ENCODE measurements at regions not wholly inside any gene's neighbourhood (a gene's known extent, or its start where the extent isn't known, plus 50 kb on each side); places are given as distances from the start of the nearest gene placed in this dataset.
A peak's percentile ranks its signal among the peaks of the same experiment; 100 is the strongest.
"Not testable (repeated sequence)": the region's sequence is repeated elsewhere in the genome, so short reads cannot be mapped to it uniquely, and the experiment has no call there.

DNA sequence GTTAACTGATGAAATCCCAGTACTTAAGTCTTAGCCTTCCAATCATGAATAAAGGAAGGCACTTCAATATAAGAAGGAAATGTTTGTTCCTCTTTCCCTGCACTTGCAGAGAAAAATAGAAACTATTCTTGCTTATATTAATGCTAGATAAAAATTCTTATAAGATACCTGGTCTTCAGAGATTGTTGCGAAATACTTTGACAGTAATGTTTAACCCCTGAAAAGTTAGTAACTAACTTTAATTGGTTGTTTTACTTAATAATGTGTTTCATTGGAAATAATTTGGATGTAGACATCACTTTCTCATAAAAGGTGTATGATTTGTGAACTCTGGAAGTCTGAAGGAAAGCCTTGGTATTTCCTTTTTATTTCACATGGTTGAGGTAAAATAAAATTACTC is 294.2 kb upstream of the SYNCRIP start:
- H3K36me3 ChIP-seq (ENCODE audit: insufficient read depth, low read length) = no peaks in the 10 kb centered on the region
- no peaks in the 10 kb centered on the region for H3K9me2 ChIP-seq (replicated peaks; ENCODE audit: insufficient read depth, low read length)
- no peak overlapping the region for H3K9ac ChIP-seq (ENCODE audit: low read length)
- H3K79me2 ChIP-seq (ENCODE audit: low read length) = no peaks in the 10 kb centered on the region
- H3K4me1 ChIP-seq (ENCODE audit: low read length) = no peaks in the 10 kb centered on the region
- no peaks in the 10 kb centered on the region for H3K27me3 ChIP-seq (ENCODE audit: low read length)
- H2AFZ ChIP-seq (ENCODE audit: low read length) = no peak overlapping the region
- no peak overlapping the region for H3K27ac ChIP-seq (ENCODE audit: low read length)
- H4K20me1 ChIP-seq (ENCODE audit: insufficient read depth, low read depth, low read length) = no peaks in the 10 kb centered on the region
- H3K9me3 ChIP-seq (ENCODE audit: low read length) = no peaks in the 10 kb centered on the region
- H3K4me2 ChIP-seq (ENCODE audit: low read depth, low read length, poor library complexity, severe bottlenecking) = no peak overlapping the region
- H3K4me3 ChIP-seq (ENCODE audit: low read length) = no peak overlapping the region
- no peak for DNase-seq

DNA sequence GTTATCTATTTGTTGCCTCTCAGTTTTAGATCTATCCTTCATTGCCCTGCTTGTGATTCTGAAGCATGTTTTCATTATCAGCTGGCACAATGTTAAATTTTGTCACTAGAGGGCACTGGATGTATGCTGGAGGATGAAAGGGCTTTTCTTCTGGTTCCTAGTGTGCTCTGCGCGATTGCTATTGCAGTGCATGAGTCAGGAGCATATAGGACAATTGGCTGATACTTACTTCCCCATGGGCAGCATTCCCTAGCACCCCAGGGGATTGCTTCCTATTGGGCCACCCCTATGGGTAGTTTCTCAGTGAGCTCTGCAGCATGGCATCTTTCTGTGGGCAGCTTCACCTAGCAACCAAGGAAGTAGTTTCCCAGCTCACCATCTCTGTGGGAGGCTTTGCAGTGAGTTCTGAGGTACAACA is 280.3 kb upstream of the SYNCRIP start:
- no peaks in the 10 kb centered on the region for H3K9me3 ChIP-seq (ENCODE audit: low read length)
- no peaks in the 10 kb centered on the region for H3K27me3 ChIP-seq (ENCODE audit: low read length)
- DNase-seq = peak; percentile 89
- H3K9ac ChIP-seq (ENCODE audit: low read length) = no peak overlapping the region
- H3K4me2 ChIP-seq (ENCODE audit: low read depth, low read length, poor library complexity, severe bottlenecking) = no peak overlapping the region
- no peak overlapping the region for H3K4me3 ChIP-seq (ENCODE audit: low read length)
- H3K36me3 ChIP-seq (ENCODE audit: insufficient read depth, low read length) = no peaks in the 10 kb centered on the region
- no peaks in the 10 kb centered on the region for H3K9me2 ChIP-seq (replicated peaks; ENCODE audit: insufficient read depth, low read length)
- no peaks in the 10 kb centered on the region for H4K20me1 ChIP-seq (ENCODE audit: insufficient read depth, low read depth, low read length)
- H3K79me2 ChIP-seq (ENCODE audit: low read length) = no peaks in the 10 kb centered on the region
- H3K4me1 ChIP-seq (ENCODE audit: low read length) = peaks cover 15% of the 10 kb centered on the region
- H3K27ac ChIP-seq (ENCODE audit: low read length) = no peak overlapping the region
- no peak overlapping the region for H2AFZ ChIP-seq (ENCODE audit: low read length)

DNA sequence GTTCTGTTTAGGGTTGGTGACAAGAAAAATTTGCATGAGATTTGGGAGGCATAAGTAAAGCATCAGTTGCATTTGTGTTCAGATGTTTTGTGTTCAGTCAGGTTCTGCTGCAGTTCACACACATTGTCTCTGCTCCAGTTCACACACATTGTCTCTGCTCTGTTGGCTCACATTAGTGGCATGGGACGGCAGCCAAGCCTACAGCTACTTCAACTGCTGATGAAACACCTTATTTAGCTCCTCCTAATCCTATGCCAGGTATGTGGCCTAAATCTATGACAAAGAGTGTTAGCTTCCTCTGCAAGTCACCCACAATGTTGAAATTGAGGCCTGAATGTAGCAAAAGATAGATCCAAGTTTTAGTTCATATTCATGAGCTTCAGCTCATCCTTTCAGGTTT is 278.1 kb upstream of the SYNCRIP start:
- no peak overlapping the region for H2AFZ ChIP-seq (ENCODE audit: low read length)
- no peak overlapping the region for H3K4me2 ChIP-seq (ENCODE audit: low read depth, low read length, poor library complexity, severe bottlenecking)
- no peaks in the 10 kb centered on the region for H3K27me3 ChIP-seq (ENCODE audit: low read length)
- H3K9ac ChIP-seq (ENCODE audit: low read length) = no peak overlapping the region
- peaks cover 15% of the 10 kb centered on the region for H3K4me1 ChIP-seq (ENCODE audit: low read length)
- H3K79me2 ChIP-seq (ENCODE audit: low read length) = no peaks in the 10 kb centered on the region
- no peak overlapping the region for H3K4me3 ChIP-seq (ENCODE audit: low read length)
- no peaks in the 10 kb centered on the region for H3K36me3 ChIP-seq (ENCODE audit: insufficient read depth, low read length)
- H3K9me2 ChIP-seq (replicated peaks; ENCODE audit: insufficient read depth, low read length) = no peaks in the 10 kb centered on the region
- DNase-seq = peak; percentile 52
- H4K20me1 ChIP-seq (ENCODE audit: insufficient read depth, low read depth, low read length) = no peaks in the 10 kb centered on the region
- no peak overlapping the region for H3K27ac ChIP-seq (ENCODE audit: low read length)
- H3K9me3 ChIP-seq (ENCODE audit: low read length) = no peaks in the 10 kb centered on the region

DNA sequence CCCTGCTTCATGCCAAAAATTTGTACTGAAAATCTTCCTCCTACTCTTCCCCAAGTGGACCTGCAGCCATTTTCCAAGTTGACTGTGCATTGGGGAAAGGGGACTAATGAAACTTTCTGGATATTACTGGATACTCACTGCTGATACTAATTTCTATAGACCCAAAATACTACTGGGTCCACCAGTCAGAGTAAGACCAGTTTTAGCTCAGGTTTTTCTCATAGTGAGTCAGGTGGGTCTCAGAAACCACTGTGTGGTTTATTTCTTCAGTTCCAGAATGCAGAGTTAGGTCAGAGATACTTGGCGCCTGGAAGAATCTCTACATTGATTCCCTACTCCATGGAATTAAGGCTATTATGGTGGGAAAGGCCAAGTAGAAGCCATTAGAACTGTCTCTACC is 274.8 kb upstream of the SYNCRIP start:
- no peak overlapping the region for H3K9ac ChIP-seq (ENCODE audit: low read length)

DNA sequence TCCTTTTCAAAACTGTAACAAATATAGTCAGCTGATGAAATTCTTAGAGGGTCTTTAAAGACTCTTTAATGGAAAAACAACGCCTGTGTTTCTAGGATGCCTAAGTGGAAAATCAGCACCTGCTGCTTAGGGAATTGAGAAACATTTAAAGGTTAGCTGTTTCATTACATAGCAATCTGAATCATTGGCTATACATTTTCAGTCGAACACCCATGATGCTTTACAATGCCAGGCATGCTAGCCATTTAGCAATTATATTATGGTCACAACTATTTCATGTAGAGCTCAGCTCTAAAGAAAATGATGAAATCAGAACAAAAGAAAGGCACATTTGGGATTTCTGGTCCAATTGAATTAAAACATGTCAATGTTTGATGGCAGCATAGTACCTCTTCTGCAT is 270.3 kb upstream of the SYNCRIP start:
- H3K9ac ChIP-seq (ENCODE audit: low read length) = no peak overlapping the region
- no peaks in the 10 kb centered on the region for H3K4me1 ChIP-seq (ENCODE audit: low read length)
- H3K4me2 ChIP-seq (ENCODE audit: low read depth, low read length, poor library complexity, severe bottlenecking) = no peak overlapping the region
- no peaks in the 10 kb centered on the region for H3K9me2 ChIP-seq (replicated peaks; ENCODE audit: insufficient read depth, low read length)
- no peak for DNase-seq
- no peaks in the 10 kb centered on the region for H3K36me3 ChIP-seq (ENCODE audit: insufficient read depth, low read length)
- H3K4me3 ChIP-seq (ENCODE audit: low read length) = no peak overlapping the region
- H3K9me3 ChIP-seq (ENCODE audit: low read length) = no peaks in the 10 kb centered on the region
- H3K27ac ChIP-seq (ENCODE audit: low read length) = no peak overlapping the region
- H2AFZ ChIP-seq (ENCODE audit: low read length) = no peak overlapping the region
- H3K27me3 ChIP-seq (ENCODE audit: low read length) = no peaks in the 10 kb centered on the region
- no peaks in the 10 kb centered on the region for H4K20me1 ChIP-seq (ENCODE audit: insufficient read depth, low read depth, low read length)
- H3K79me2 ChIP-seq (ENCODE audit: low read length) = no peaks in the 10 kb centered on the region

More for the DNA sequence above, 274.8 kb upstream of the SYNCRIP start:
- H3K4me2 ChIP-seq (ENCODE audit: low read depth, low read length, poor library complexity, severe bottlenecking) = no peak overlapping the region
- H3K4me1 ChIP-seq (ENCODE audit: low read length) = peaks cover 12% of the 10 kb centered on the region
- H4K20me1 ChIP-seq (ENCODE audit: insufficient read depth, low read depth, low read length) = no peaks in the 10 kb centered on the region
- no peaks in the 10 kb centered on the region for H3K9me2 ChIP-seq (replicated peaks; ENCODE audit: insufficient read depth, low read length)
- no peaks in the 10 kb centered on the region for H3K27me3 ChIP-seq (ENCODE audit: low read length)
- H2AFZ ChIP-seq (ENCODE audit: low read length) = no peak overlapping the region
- H3K9me3 ChIP-seq (ENCODE audit: low read length) = no peaks in the 10 kb centered on the region
- H3K4me3 ChIP-seq (ENCODE audit: low read length) = no peak overlapping the region
- no peaks in the 10 kb centered on the region for H3K36me3 ChIP-seq (ENCODE audit: insufficient read depth, low read length)
- H3K27ac ChIP-seq (ENCODE audit: low read length) = no peak overlapping the region
- H3K79me2 ChIP-seq (ENCODE audit: low read length) = no peaks in the 10 kb centered on the region
- no peak for DNase-seq

DNA sequence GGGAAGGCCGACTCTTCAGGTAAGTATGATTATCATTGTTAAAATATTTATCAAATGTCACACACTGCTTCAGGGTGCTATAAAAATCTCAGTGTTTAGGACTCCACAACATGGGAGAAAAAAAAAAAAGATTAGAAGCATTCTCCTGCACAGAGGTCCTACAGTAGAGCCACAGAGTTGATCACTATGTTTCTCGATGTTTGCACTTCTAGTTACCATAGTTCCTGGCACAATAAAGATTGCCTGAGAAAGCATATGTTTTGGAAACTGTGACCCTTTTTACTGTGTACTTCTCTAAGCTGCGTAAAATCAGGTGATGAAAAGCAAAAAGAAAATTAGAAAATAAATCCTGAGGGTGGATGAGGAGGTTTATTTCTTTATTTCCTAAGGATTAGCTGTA is 269.9 kb upstream of the SYNCRIP start:
- no peak overlapping the region for H3K27ac ChIP-seq (ENCODE audit: low read length)
- H3K9ac ChIP-seq (ENCODE audit: low read length) = no peak overlapping the region
- no peaks in the 10 kb centered on the region for H3K9me2 ChIP-seq (replicated peaks; ENCODE audit: insufficient read depth, low read length)
- H3K4me2 ChIP-seq (ENCODE audit: low read depth, low read length, poor library complexity, severe bottlenecking) = no peak overlapping the region
- H2AFZ ChIP-seq (ENCODE audit: low read length) = no peak overlapping the region
- no peaks in the 10 kb centered on the region for H4K20me1 ChIP-seq (ENCODE audit: insufficient read depth, low read depth, low read length)
- DNase-seq = no peak
- H3K36me3 ChIP-seq (ENCODE audit: insufficient read depth, low read length) = no peaks in the 10 kb centered on the region
- no peaks in the 10 kb centered on the region for H3K9me3 ChIP-seq (ENCODE audit: low read length)
- no peaks in the 10 kb centered on the region for H3K4me1 ChIP-seq (ENCODE audit: low read length)
- no peaks in the 10 kb centered on the region for H3K27me3 ChIP-seq (ENCODE audit: low read length)
- no peaks in the 10 kb centered on the region for H3K79me2 ChIP-seq (ENCODE audit: low read length)
- H3K4me3 ChIP-seq (ENCODE audit: low read length) = no peak overlapping the region

DNA sequence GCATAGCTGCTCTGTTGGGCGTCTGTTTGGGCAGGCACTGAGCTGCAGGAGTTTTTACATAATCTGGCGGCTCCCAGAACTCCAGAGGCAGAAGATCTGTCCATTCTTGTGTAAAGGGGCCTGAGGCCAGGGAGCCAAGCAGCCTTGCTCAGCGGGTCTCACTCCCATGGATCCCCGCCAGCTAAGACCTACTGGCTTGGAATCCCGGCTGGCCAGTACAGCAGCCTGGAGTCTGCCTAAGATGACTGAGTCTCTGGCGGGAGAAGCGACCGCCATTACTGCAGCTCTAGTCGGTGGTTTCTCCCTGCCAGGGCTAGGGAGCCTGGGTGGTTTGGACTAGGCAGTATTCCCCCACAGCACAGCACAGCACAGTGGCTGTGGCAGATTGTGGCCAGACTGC is 268.4 kb upstream of the SYNCRIP start:
- no peaks in the 10 kb centered on the region for H3K4me1 ChIP-seq (ENCODE audit: low read length)
- no peaks in the 10 kb centered on the region for H3K9me2 ChIP-seq (replicated peaks; ENCODE audit: insufficient read depth, low read length)
- no peak for DNase-seq
- no peak overlapping the region for H2AFZ ChIP-seq (ENCODE audit: low read length)
- no peaks in the 10 kb centered on the region for H3K9me3 ChIP-seq (ENCODE audit: low read length)
- no peak overlapping the region for H3K9ac ChIP-seq (ENCODE audit: low read length)
- no peaks in the 10 kb centered on the region for H3K27me3 ChIP-seq (ENCODE audit: low read length)
- H3K4me2 ChIP-seq (ENCODE audit: low read depth, low read length, poor library complexity, severe bottlenecking) = no peak overlapping the region
- no peaks in the 10 kb centered on the region for H4K20me1 ChIP-seq (ENCODE audit: insufficient read depth, low read depth, low read length)
- no peaks in the 10 kb centered on the region for H3K79me2 ChIP-seq (ENCODE audit: low read length)
- no peaks in the 10 kb centered on the region for H3K36me3 ChIP-seq (ENCODE audit: insufficient read depth, low read length)
- no peak overlapping the region for H3K27ac ChIP-seq (ENCODE audit: low read length)
- no peak overlapping the region for H3K4me3 ChIP-seq (ENCODE audit: low read length)

DNA sequence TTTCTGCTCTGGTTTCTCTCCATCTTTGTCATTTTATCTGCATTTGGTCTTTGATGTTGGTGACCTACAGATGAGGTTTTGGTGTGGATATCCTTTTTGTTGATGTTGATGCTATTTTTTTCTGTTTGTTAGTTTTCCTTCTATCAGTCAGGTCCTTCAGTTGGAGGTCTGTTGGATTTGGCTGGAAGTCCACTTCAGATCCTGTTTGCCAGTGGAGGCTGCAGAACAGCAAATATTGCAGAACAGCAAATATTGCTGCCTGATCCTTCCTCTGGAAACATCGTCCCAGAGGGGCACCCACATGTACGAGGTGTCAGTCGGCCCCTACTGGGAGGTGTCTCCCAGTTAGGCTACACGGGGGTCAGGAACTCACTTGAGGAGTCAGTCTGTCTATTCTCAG is 265.4 kb upstream of the SYNCRIP start:
- not testable (repeated sequence) for H3K36me3 ChIP-seq (ENCODE audit: insufficient read depth, low read length); H3K9ac ChIP-seq (ENCODE audit: low read length); H4K20me1 ChIP-seq (ENCODE audit: insufficient read depth, low read depth, low read length); H2AFZ ChIP-seq (ENCODE audit: low read length); DNase-seq; H3K4me2 ChIP-seq (ENCODE audit: low read depth, low read length, poor library complexity, severe bottlenecking); H3K9me2 ChIP-seq (replicated peaks; ENCODE audit: insufficient read depth, low read length); H3K79me2 ChIP-seq (ENCODE audit: low read length); H3K27ac ChIP-seq (ENCODE audit: low read length); H3K4me1 ChIP-seq (ENCODE audit: low read length); H3K4me3 ChIP-seq (ENCODE audit: low read length); H3K27me3 ChIP-seq (ENCODE audit: low read length); H3K9me3 ChIP-seq (ENCODE audit: low read length)

DNA sequence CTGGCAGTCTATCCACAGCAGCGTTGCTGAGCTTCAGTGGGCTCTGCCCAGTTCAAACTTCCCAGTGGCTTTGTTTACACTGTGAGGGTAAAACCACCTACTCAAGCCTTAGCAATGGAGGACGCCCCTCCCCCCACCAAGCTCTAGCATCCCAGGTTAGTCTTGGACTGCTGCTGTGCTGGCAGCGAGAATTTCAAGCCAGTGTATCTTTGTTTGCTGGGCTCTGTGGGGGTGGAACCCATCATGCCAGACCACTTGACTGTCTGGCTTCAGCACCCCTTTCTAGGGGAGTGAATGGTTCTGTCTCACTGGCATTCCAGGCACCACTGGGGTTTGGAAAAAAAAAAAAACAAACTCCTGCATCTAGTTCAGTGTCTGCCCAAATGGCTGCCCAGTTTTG is 249.7 kb upstream of the SYNCRIP start:
- Histone ChIP-seq H4K20me1 (ENCODE audit: insufficient read depth, low read depth, low read length) (no peaks in the 10 kb centered on the region), H2AFZ (ENCODE audit: low read length) (no peak overlapping the region), H3K36me3 (ENCODE audit: insufficient read depth, low read length) (no peaks in the 10 kb centered on the region), H3K9me3 (ENCODE audit: low read length) (no peaks in the 10 kb centered on the region), H3K27ac (ENCODE audit: low read length) (no peak overlapping the region), H3K4me1 (ENCODE audit: low read length) (peaks cover 6% of the 10 kb centered on the region), H3K4me3 (ENCODE audit: low read length) (no peak overlapping the region), H3K4me2 (ENCODE audit: low read depth, low read length, poor library complexity, severe bottlenecking) (no peak overlapping the region), H3K9ac (ENCODE audit: low read length) (no peak overlapping the region), H3K9me2 (replicated peaks; ENCODE audit: insufficient read depth, low read length) (no peaks in the 10 kb centered on the region), H3K79me2 (ENCODE audit: low read length) (no peaks in the 10 kb centered on the region), H3K27me3 (ENCODE audit: low read length) (no peaks in the 10 kb centered on the region)
- no peak for DNase-seq
